CD4-positive, alpha-beta T cell treated with Interferon gamma for 1 hour (primary cell): ENCODE measurements at regions not wholly inside any gene's neighbourhood (a gene's known extent, or its start where the extent isn't known, plus 50 kb on each side); places are given as distances from the start of the nearest gene placed in this dataset.

Source experiments
- DNase-seq: peaks from one replicate; pipeline ENCODE4 v3.0.0-alpha.2; 2020

DNA sequence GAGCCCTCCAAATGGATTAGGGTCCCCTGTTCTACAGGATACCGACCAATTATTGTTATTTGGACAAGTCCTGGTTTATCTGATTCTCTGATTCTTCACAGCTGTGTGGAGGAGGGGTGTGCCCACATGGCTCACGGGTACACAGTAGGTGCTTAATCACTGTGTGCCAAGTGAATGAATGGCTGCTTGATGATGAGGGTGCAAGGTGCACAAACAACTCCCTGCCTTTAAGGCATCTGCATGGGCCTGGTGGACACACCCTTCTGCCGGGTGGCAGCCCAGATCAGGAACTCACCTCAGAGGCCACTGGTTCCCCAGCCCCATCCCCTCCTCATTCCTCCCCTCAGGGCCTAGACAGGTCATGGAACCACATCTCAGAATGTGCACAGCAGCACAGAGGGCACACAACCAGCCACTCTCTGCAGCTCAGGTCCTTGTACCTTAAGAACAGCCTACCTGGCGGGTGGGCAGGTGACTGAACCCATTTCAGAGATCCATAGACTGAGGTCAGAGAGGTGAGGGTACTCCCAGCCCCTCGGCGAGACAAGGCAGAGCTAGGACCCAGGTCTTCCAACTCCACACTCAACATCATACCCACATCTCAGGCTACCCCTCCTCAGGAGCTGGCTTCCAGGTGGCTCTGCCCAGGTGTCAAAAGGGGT lies 50.3 kb downstream of the SHANK2 start:
- DNase-seq: no peak

DNA sequence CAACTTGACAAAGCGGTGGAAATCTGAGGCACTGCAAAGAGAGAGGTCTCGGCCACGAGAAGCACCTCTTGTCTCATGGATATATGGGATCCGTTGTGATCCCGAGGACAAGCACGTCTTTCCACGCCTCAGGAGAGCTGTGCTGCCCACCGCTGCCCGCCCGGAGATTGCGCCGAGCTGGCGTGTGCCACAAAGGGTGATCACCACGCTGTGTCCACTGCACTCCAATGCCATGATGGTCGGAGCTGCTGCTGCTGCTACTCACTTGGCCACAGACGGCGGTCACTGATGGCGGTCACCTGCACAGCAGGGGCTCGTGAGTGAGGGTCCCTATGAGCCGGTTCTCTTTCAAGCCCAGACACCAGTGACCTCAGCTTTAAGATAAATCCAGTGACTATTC lies 51.1 kb downstream of the SHANK2 start:
- DNase-seq: no peak

DNA sequence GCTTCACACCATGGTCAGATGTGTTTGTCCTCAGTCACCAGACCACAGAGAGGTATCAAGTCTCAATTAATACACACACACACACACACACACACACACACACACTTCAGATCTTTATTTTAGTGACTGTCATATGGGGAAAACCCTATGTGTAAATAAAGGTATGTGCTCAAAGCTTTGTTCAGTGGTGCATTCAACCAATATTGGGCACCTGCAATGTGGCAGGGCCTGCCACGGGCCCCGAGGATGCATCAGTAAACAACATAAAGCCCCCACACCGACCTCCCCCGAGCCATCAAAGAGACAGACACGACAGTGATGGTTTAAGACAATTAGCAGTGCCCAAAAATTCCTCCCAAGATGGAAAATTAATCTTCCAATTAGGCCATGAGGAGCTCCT lies 51.6 kb downstream of the SHANK2 start:
- no peak for DNase-seq

DNA sequence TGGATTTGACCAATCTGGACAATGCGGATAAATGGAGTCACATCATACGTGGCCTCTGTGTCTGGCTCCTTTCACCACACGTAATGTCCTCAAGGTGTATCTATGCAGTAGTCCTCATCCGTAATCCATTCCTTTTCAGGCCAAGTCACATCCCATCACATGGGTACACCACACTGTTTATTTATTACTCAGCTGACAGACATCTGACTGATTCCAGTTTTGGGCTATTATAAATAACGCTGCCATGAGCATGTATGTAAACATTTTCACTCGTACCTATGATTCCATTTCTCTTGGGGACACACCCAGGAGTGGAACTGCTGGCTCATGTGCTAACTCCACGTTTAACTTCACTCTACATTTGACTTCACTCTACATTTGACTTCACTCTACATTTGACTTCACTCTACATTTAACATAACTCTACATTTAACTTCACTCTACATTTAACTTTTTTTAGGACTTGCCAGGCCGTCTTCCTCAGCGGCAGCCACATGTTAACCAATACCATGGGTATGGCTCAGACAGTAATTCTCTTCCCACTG lies 52.1 kb downstream of the SHANK2 start:
- DNase-seq: no peak

DNA sequence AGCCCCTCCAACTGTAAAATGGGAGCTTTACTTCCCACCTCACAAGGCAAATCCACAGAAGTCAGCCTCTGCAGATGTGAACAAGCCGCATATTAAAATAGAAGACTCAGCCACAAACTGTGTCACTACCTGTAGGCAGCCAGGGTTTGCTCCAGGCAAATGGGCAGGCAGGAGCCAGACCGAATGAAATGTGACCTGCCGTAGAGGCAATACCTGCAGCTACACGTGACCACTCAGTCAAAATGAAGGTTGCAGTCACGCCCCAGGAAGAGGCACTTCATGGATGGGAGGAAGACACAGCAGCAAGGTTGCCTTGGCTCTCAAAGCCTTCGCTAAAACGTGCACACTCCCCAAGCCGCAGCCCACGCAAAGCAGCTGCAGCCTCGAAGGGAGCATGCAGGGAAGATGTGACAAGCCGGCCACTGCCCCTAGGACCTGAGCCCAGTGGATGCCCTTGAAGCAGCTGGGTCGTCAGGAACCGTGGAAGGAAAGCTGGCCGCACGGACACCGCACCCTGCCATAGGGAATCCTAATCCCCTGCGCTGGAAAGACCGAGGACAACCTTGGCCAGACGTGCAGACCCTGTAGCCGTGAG lies 53.1 kb downstream of the SHANK2 start:
- no peak for DNase-seq

DNA sequence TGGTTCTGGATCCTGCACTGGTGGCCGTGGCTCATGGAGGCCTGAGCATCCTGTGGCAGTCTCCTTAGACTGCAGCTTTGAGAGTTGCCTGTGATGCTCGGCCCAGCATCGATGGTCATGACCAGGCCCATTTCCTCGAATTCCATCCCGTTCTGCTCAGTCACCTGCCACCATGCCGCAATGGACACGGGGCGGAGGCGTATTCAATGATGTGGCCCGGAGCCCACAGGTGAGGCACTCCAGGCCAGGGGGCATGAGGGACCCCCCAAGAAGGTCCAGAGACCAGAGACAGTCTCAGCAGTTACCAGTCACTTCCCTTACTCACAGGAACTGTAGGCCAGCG lies 53.6 kb downstream of the SHANK2 start:
- no peak for DNase-seq

DNA sequence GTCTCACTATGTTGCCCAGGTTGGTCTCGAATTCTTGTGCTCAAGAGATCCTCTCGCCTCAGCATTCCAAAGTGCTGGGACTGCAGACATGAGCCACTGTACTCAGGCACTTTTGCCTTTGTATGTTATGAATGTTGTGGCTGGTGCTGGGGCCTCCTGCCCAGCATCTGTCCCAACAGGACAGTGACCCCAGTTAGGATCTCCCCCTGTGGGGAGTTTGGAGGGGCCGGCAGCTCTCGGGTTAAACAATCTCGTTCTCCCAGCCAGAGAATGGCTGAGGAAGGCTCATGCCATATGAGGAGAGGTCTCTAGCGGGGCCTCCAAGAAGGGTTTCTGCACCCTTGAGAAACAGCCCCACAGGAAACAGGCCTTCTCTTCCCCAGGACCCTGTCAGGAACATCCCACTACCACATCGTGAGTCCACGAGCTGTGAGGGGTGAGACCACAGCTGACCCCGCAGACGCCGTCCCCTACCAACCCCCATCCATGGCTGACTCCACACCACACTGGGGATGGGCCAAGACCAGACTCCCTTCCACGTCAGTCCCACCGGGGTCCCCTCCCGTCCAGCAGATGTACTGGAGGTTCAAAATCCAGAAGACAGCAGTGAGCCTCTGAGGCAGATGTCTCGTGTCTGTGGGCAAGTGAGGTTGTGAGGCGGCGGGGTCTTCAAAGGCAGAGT lies 54.1 kb downstream of the SHANK2 start:
- no peak for DNase-seq

DNA sequence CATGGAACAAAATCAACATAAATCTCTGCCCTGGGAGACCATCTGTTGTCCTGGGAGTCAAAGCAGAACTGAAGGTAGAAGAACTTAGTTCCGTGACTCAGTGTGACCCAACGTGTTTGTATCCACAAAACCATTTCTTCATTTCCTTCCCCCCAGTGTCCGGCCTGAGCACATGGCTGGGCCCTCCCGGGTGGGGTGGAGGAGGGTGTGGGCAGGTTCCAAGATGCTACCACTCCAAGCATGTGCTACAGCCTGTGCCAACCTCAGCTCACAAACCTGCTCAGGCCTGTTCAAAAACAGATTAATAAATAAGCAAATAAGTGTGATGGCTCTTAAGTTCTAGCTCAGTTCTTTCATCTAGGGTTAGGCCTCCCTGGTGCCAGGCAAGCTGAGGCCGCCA lies 55.3 kb downstream of the SHANK2 start:
- DNase-seq: no peak

DNA sequence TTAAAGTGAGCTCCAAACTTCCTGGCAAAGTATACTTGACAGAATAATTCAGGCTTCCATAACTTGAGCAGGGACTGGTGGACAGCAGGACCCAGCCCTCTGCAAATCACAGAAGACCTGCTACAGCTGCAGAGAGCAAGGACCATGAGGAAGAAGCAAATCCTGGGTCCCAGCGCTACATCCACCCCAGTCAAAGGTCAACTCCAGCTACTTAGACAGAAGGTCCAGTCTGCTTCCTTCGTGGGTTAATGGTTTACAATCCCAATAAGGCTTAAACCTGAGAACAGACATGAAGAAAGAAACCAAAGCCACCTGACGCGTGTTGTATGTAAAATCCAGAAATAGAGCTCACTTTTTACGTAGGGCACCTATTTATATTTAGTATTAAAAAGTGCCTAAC lies 57.7 kb downstream of the SHANK2 start:
- no peak for DNase-seq

DNA sequence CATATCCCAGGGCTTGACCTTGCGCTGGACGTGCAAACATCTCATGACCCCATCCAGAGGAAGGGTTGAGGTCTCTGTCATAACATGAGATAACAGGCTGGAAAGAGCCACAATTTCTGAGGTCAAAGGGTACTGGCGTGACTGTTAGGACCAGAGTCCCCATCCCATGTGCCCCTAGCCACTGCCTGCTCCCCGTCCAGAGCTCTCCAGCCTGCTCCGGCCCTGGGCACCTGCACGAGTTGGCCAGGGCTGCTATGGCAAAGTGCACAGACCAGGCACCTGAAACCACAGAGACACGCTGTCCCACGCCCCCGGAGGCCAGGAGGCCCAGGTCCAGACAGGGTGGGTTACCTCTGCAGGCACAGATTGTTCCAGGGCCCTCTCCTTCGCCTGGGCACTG lies 58.9 kb downstream of the SHANK2 start:
- DNase-seq: no peak

DNA sequence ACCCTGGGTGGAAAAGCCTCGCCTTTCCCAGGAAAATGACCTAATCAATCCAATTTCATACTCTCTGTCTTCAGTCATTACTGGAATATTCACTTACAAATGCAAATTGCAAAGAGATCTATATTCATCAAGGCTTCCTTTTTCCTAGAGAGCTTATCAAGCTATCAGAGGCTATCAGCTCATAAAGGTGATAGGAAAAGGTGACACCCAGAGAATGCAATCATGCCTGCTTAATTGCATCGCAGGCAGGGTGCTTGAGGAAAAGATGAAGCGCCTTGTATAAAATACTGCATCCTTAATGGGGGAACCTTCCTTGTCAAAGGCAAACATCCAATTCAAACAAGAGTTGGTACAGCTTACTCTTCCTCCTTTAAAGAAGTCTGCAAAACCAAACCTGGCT lies 59.7 kb downstream of the SHANK2 start:
- DNase-seq: no peak

DNA sequence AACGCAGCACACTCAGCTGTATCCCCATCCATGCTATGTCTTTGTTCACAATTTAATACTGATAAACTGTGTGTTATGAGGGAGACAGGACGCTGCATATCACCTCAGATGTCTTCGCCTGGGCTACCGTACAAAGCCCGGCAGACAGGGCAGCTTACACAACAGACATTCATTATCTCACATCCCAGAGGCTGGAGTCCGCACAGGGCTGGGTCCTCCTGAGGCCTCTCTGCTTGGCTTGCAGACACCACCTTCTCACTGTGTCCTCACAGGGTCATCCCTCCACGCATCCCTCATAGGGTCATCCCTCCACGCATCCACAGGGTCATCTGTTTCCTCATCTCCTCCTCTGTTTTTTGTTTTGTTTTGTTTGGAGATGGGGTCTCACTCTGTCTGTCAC lies 61.2 kb downstream of the SHANK2 start:
- no peak for DNase-seq

DNA sequence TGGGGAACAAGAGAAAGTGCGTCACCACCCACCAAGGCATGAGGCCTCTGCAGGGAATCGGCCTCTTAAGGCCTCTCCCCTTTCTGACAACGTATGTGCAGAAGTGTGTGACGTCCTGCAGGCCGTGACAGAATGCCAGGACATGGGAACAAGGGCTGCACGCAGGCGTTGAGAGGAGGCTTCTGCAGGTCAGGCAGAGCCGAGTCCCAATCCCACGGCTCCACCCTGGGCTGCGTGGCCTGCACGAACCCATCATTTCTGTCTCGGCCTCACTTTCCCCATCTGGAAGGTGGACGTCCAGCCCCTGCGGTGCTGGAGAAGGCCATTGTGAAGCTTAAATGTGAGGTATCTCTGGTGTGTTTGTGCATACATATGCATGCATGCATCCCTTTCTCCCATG lies 61.8 kb downstream of the SHANK2 start:
- DNase-seq: no peak

DNA sequence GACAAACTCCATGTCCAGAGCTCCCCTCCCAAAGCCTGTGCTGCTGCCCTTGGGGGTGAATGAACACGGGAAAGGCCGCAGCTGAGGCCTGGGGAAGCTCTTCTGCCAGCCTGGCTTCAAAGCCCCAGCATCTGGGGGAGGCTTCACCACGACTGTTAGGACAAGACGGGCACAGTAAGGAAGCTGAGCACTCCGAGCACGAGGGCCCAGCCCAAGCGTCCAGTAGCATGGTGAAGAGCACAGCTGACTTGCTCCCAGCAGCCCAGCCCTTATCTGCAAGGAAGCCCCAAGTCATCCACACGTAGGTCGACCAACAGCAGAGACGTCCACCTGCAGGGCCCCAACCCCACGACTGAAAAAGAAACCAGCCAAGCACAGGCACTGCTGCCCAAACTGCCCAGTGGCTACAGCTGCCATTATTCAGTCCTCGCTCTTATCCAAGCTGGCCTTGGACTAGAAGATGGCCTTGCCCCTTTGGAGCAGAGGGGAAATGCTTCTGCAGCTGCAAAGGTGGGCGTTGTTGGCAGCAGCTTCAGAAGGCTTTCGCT lies 62.5 kb downstream of the SHANK2 start:
- no peak for DNase-seq

DNA sequence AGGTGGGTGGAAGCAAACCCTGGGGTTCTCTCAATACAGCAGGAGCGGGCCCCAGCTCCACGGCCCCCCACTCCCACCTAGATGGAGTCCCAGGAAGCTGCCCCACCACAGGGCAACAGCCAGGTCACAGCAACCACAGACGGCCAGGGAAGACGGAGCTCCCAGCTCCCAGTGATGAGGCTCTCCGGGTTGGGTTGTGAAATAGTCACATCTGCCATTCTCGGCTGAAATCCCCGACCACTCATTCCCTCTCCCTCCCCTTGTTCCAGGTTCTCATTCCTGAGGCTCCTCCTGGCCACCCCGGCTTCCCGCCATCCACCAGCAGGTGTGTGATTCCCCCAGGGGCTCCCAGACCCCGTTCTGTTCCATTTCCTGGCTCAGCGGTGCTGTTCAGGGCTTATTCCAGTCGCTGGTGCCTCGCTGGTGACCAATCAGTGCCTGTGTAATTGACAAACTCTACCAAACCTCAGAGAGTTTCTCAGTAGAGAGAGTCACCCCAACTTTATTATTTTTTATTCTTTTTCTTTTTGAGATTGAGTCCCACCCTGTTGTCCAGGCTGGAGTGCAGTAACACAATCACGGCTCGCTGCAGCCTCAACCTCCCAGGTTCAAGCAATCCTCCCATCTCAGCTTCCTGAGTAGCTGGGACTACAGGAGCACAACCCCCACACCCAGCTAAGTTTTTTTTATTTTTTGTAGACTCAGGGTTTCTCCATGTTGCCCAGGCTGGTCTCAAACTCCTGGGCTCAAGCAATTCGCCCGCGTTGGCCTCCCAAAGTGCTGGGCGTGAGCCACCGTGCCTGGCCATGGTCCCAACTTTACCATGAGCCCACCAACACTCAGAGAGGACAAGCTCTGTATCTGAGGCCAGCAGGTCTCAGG lies 63.2 kb downstream of the SHANK2 start:
- DNase-seq: no peak

DNA sequence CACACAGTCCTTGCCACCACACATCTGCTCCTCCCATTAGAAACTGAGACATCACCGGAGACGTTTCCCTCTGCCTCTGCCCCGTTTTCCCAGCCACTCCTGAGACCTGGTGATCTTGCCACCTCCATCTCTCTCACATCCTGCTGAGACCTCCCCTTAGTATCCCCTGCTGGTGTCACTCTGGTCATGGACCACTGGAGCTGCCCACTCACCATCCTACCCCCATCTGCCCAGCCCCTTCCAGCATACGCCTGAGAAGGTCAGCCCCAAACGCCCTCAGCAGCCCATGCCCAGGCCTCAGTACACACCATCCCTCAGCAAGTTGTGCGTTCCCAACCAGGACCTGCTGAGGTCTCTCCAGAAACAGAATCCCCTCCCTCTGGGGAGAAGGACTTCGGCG lies 64.3 kb downstream of the SHANK2 start:
- no peak for DNase-seq

DNA sequence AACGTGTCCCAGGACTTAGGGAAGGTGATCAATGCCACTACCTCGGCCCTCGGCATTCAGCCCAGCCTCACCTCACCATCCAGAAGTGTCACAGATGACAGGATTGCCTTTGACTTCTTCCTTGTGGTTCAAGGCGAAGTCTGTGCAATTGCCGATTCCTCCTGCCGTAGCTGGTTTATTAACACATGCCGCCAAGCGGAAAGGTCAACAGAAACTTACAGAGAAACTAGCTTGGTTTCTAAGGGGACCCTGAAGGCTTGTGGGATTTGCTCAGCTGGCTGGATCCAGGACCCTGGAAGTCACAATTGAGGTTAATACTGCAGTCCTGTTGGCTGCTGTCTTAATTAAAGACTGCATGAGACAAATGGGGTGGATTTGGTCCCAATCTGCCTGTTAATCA lies 65.6 kb downstream of the SHANK2 start:
- DNase-seq: no peak

DNA sequence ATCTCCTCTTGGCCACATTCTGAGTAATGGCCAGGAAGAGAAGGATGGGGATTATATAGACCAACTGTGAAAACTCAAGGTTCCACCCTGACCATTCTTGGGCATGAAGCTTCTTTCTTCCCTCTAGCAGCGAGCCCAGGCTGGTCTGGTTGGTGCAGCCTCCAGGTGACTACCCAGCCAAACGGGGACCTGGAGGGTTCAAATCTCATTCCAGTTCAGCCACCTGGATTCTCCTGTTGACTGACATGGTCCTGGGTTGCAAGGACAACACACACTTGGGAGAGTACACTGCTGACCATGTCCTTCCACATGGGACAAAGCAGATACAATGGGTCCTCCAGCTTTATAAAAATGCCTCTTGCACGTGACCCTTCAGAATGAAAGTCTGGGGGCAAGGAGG lies 67.0 kb downstream of the SHANK2 start:
- DNase-seq: no peak

DNA sequence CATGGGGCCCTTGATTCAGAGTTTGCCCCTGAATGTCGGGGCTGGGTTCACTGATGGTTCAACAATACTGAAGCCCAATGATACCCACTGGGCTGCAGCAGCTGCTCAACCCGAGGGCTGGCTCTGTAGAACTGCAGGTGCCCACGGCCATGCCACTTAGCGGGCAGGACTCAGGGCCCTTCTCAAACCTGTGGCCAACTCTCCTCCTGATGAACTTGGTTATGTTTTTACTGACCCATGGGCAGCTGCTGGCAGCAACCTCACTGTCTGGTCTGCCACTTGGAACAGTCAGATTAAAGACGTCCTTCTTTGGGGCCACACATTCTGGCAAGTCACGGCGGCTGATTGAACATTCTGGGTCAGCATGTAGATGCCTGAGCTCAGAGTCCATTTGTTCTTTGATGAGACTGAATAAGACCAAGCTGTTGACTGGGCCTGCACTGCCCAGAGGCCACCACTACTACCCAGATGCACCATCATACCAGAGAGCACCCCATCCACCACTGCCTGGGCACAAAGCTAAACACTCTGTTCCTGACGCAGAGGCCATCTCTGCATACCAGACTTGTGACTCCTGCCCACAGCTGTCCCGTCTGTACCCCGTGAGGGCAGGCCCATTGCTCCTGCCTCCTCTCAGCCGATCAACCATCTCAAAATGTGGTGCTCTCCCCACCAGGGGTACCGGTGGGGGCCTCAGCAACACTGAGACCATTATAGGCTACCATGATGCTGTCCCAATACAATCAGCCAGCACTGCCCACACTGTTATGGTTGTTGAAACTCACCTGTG lies 67.8 kb downstream of the SHANK2 start:
- no peak for DNase-seq

DNA sequence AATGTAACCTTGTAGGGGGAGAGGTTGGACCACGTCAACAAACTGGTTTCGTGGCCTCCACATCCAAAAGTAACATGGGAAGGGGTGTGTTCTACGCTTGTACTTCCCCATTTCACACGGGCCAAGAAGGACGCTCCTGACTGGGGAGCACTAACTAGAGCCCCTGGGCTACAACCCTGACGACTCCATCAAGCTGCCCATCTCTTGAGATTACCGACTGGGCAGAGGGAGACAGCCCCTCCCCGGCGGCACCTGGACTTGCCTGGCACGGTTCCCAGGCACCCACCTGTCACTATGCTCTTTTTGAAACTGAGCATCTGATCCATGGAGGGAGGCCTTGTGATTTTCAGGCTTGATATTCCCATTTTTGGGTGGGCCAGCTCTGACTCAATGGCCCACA lies 68.5 kb downstream of the SHANK2 start:
- DNase-seq: no peak

DNA sequence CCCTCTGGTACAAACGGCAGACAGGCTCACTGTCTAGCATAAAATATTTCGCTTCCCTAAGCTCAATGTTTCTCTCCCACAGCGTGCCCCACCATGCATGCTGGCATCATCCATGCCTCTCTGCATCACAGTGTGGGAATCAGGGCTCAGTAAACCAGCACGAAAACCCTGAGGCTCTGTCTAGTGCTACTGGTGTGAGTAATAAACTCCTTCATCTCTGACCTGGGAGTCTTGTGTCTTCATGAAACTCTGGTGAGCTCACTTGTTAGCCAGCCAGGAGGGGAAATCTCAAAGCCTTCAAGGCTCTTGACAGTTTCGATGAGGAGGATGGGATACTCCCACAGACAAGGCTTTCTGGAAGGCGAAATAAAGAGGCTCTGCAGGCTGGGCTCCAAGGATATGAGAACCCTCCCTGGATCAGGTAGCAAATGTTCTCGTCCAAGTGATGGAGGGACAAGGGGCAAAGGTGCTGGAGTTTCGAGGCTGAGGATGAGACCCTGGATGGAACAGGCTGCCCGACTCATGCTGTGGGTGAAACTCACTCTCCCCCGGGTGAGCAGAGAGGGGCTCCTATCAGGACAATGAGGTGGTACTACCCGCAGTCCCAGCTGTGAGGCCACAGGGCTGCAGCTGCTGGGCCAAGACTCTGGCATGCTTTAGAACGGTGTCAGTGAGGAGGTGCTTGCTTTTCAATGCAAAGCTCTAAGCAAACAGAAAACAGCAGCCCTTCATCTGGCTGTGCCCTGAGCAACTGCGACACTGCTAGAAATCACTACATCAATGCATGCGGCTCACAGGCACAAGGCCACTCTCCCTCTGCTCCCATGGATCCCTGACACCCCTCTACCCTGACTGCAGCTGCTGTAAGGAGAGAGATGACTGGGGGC lies 69.3 kb downstream of the SHANK2 start:
- no peak for DNase-seq
